Thoracic aorta (tissue), 2 donors: ENCODE measurements at regions not wholly inside any gene's neighbourhood (a gene's known extent, or its start where the extent isn't known, plus 50 kb on each side); places are given as distances from the start of the nearest gene placed in this dataset.

ENCODE experiments used
- ATAC-seq: fragments of 150-250 bp; one replicate; pipeline ENCODE4 v1.8.0; 2017; ENCODE audit warnings: low read depth; ENCODE audit not compliant: insufficient number of reproducible peaks, low FRiP score
- DNase-seq: peaks from one replicate; pipeline ENCODE4 v3.0.0-alpha.2; 2020; ENCODE audit warnings: low spot score
- H3K27ac ChIP-seq, 2 donors: fragments of 200-600 bp; sonication (generic); 1 replicate in 1 of 2; 2 replicates in 1 of 2; pipeline ENCODE4 v1.5.1; 2016; ENCODE audit warnings: mild to moderate bottlenecking in 2 of 2, moderate library complexity in 2 of 2
- H3K27me3 ChIP-seq: fragments of 200-600 bp; sonication (generic); replicated peaks from 2 replicates; pipeline ENCODE4 v1.6.0; 2016; ENCODE audit warnings: mild to moderate bottlenecking; ENCODE audit not compliant: insufficient read depth
- H3K36me3 ChIP-seq: fragments of 200-600 bp; sonication (generic); one replicate; pipeline ENCODE4 v1.5.1; 2016
- H3K4me1 ChIP-seq, 2 donors: fragments of 200-600 bp; sonication (generic); 1 replicate in 1 of 2; 2 replicates in 1 of 2; pipeline versions ENCODE4 v1.5.1 to v1.6.0; 2016; ENCODE audit warnings: low read depth in 2 of 2, mild to moderate bottlenecking in 1 of 2; ENCODE audit not compliant: control insufficient read depth in 1 of 2
- H3K4me3 ChIP-seq: fragments of 200-600 bp; sonication (generic); 2 replicates; pipeline ENCODE4 v1.5.1; 2016; ENCODE audit warnings: mild to moderate bottlenecking
- H3K9me3 ChIP-seq: fragments of 200-600 bp; sonication (generic); 2 replicates; pipeline ENCODE4 v1.5.1; 2016
- CTCF ChIP-seq: fragments of 200-600 bp; sonication (generic); IDR thresholded peaks from one replicate; pipeline ENCODE4 v1.5.1; 2019; ENCODE audit warnings: antibody characterized with exemption

- Histone ChIP-seq H3K9me3 (no peaks in the 10 kb centered on the region), H3K36me3 (no peaks in the 10 kb centered on the region), H3K4me3 (no peak overlapping the region), H3K27me3 (no peaks in the 10 kb centered on the region), H3K27ac (no peak overlapping the region), H3K4me1 (no peaks in the 10 kb centered on the region)
- ATAC-seq (no peak), DNase-seq (no peak)
- no peak for TF ChIP-seq CTCF
Measured at GRCh38 chr2:234266952-234267351, 216.4 kb downstream of the SPP2 start.

- DNase-seq, result no peak
- Histone ChIP-seq H3K4me1 (no peaks in the 10 kb centered on the region), H3K4me3 (no peak overlapping the region), H3K9me3 (no peaks in the 10 kb centered on the region), H3K36me3 (no peaks in the 10 kb centered on the region), H3K27me3 (no peaks in the 10 kb centered on the region), H3K27ac (no peak overlapping the region)
- no peak for TF ChIP-seq CTCF
- ATAC-seq, result no peak
Measured at GRCh38 chr2:234265206-234265605, 214.7 kb downstream of the SPP2 start.

- Histone ChIP-seq H3K4me1 (no peaks in the 10 kb centered on the region), H3K9me3 (no peaks in the 10 kb centered on the region), H3K27me3 (no peaks in the 10 kb centered on the region), H3K36me3 (no peaks in the 10 kb centered on the region), H3K27ac (no peak overlapping the region), H3K4me3 (no peak overlapping the region)
- no peak for TF ChIP-seq CTCF
- DNase-seq (no peak), ATAC-seq (no peak)
Measured at GRCh38 chr2:234261736-234262135, 211.2 kb downstream of the SPP2 start.

- H3K4me3 ChIP-seq, result no peak overlapping the region
- H3K27ac ChIP-seq, result no peak overlapping the region
- TF ChIP-seq CTCF, result no peak
- no peaks in the 10 kb centered on the region for H3K4me1 ChIP-seq
- H3K27me3 ChIP-seq, result no peaks in the 10 kb centered on the region
- no peak for DNase-seq
- H3K9me3 ChIP-seq, result no peaks in the 10 kb centered on the region
- H3K36me3 ChIP-seq, result no peaks in the 10 kb centered on the region
- no peak for ATAC-seq
Measured at GRCh38 chr2:234259440-234259839, 208.9 kb downstream of the SPP2 start.

- Histone ChIP-seq H3K27me3 (no peaks in the 10 kb centered on the region), H3K27ac (no peak overlapping the region), H3K4me1 (no peaks in the 10 kb centered on the region), H3K9me3 (no peaks in the 10 kb centered on the region), H3K36me3 (no peaks in the 10 kb centered on the region), H3K4me3 (no peak overlapping the region)
- ATAC-seq (no peak), DNase-seq (no peak)
- no peak for TF ChIP-seq CTCF
Measured at GRCh38 chr2:234258562-234259141, 208.2 kb downstream of the SPP2 start.
